ENCODE measurements at regions not wholly inside any gene's neighbourhood (a gene's known extent, or its start where the extent isn't known, plus 50 kb on each side); places are given as distances from the start of the nearest gene placed in this dataset.

- intact Hi-C loops (cut with DNase I; ENCODE audit: low total_unique reads) (no loop called here), in situ Hi-C loops (cut with MboI; ENCODE audit: low sequenced_read_pairs in 4 of 4) (no loop called here)
- H3K36me3 ChIP-seq, result no peaks in the 10 kb centered on the region
- H3K9me3 ChIP-seq, result peaks cover 0 to 6% (median 0%) of the 10 kb centered on the region in 3 donors
- DNase-seq (no peak), ATAC-seq (no peak)
- H3K4me3 ChIP-seq, result no peak overlapping the region
- no peaks in the 10 kb centered on the region for H3K27me3 ChIP-seq
- no peaks in the 10 kb centered on the region for H3K4me1 ChIP-seq
- H3K27ac ChIP-seq, result no peak overlapping the region
- TF ChIP-seq POLR2A (IDR thresholded peaks at IDR 0.05) (no peak), CTCF (IDR thresholded peaks at IDR 0.05 in 4 of 5, conservative IDR thresholded peaks at IDR 0.05 in 1 of 5) (no peak)
These were observed 113.9 kb upstream of the UBL3 start for GRCh38 chr13:29964181-29964845.

GRCh38 chr13:29963089-29963488 is 112.7 kb upstream of the UBL3 start:
- H3K36me3 ChIP-seq, result no peaks in the 10 kb centered on the region
- H3K27ac ChIP-seq, result no peak overlapping the region
- TF ChIP-seq POLR2A (IDR thresholded peaks at IDR 0.05), result no peak
- no peak for TF ChIP-seq CTCF (IDR thresholded peaks at IDR 0.05 in 4 of 5, conservative IDR thresholded peaks at IDR 0.05 in 1 of 5)
- in situ Hi-C loops (cut with MboI; ENCODE audit: low sequenced_read_pairs in 4 of 4) (no loop called here), intact Hi-C loops (cut with DNase I; ENCODE audit: low total_unique reads) (no loop called here)
- H3K4me1 ChIP-seq, result no peaks in the 10 kb centered on the region
- H3K4me3 ChIP-seq, result no peak overlapping the region
- peaks cover 0 to 6% (median 0%) of the 10 kb centered on the region in 3 donors for H3K9me3 ChIP-seq
- no peaks in the 10 kb centered on the region for H3K27me3 ChIP-seq
- DNase-seq, result no peak
- no peak for ATAC-seq

GRCh38 chr13:29961036-29961670 is 110.7 kb upstream of the UBL3 start:
- no peak overlapping the region for H3K27ac ChIP-seq
- no peaks in the 10 kb centered on the region for H3K27me3 ChIP-seq
- intact Hi-C loops (cut with DNase I; ENCODE audit: low total_unique reads), result no loop called here
- no peak overlapping the region for H3K4me3 ChIP-seq
- no peak for DNase-seq
- TF ChIP-seq POLR2A (IDR thresholded peaks at IDR 0.05), result no peak
- no peak for TF ChIP-seq CTCF (IDR thresholded peaks at IDR 0.05 in 4 of 5, conservative IDR thresholded peaks at IDR 0.05 in 1 of 5)
- H3K4me1 ChIP-seq, result no peaks in the 10 kb centered on the region
- in situ Hi-C loops (cut with MboI; ENCODE audit: low sequenced_read_pairs in 4 of 4), result no loop called here
- no peak for ATAC-seq
- H3K36me3 ChIP-seq, result no peaks in the 10 kb centered on the region
- no peaks in the 10 kb centered on the region for H3K9me3 ChIP-seq

- Histone ChIP-seq H3K36me3 (no peaks in the 10 kb centered on the region), H3K27me3 (no peaks in the 10 kb centered on the region), H3K27ac (no peak overlapping the region), H3K9me3 (no peaks in the 10 kb centered on the region), H3K4me3 (no peak overlapping the region), H3K4me1 (no peaks in the 10 kb centered on the region)
- no peak for DNase-seq
- no peak for ATAC-seq
- in situ Hi-C loops (cut with MboI; ENCODE audit: low sequenced_read_pairs in 4 of 4), result no loop called here
- TF ChIP-seq CTCF (IDR thresholded peaks at IDR 0.05 in 4 of 5, conservative IDR thresholded peaks at IDR 0.05 in 1 of 5) (no peak), POLR2A (IDR thresholded peaks at IDR 0.05) (no peak)
- intact Hi-C loops (cut with DNase I; ENCODE audit: low total_unique reads), result no loop called here
These were observed 109.2 kb upstream of the UBL3 start for GRCh38 chr13:29959603-29960002.

Measured in gastrocnemius medialis (tissue), 4 donors.